ENCODE measurements at regions not wholly inside any gene's neighbourhood (a gene's known extent, or its start where the extent isn't known, plus 50 kb on each side); places are given as distances from the start of the nearest gene placed in this dataset.
"Not testable (repeated sequence)": the region's sequence is repeated elsewhere in the genome, so short reads cannot be mapped to it uniquely, and the experiment has no call there.

DNA sequence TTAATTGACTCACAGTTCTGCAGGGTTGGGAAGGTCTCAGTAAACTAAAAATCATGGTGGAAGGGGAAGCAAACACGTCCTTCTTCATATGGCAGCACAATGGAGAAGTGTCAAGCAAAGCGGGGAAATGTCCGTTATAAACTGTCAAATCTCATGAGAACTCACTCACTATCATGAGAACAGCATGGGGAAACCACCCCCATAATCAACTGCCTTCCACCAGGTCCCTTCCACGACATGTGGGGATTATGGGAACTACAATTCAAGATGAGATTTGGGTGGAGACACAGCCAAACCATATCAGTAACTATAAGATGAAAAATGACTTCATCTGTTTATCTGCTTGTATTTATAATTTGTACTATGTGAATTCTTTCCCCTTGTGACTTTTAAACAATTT, 577.6 kb upstream of the MDGA2 start:
- no peak overlapping the region for H3K27ac ChIP-seq
- CTCF ChIA-PET: no interaction called here
- POLR2A ChIA-PET (ENCODE audit: low non-redundant PET): no interaction called here
- TF ChIP-seq, protein P1, sequence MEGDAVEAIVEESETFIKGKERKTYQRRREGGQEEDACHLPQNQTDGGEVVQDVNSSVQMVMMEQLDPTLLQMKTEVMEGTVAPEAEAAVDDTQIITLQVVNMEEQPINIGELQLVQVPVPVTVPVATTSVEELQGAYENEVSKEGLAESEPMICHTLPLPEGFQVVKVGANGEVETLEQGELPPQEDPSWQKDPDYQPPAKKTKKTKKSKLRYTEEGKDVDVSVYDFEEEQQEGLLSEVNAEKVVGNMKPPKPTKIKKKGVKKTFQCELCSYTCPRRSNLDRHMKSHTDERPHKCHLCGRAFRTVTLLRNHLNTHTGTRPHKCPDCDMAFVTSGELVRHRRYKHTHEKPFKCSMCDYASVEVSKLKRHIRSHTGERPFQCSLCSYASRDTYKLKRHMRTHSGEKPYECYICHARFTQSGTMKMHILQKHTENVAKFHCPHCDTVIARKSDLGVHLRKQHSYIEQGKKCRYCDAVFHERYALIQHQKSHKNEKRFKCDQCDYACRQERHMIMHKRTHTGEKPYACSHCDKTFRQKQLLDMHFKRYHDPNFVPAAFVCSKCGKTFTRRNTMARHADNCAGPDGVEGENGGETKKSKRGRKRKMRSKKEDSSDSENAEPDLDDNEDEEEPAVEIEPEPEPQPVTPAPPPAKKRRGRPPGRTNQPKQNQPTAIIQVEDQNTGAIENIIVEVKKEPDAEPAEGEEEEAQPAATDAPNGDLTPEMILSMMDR (conservative IDR thresholded peaks at IDR 0.05; ENCODE audit: low read depth): no peak
- no peak for DNase-seq (ENCODE audit: low spot score)

DNA sequence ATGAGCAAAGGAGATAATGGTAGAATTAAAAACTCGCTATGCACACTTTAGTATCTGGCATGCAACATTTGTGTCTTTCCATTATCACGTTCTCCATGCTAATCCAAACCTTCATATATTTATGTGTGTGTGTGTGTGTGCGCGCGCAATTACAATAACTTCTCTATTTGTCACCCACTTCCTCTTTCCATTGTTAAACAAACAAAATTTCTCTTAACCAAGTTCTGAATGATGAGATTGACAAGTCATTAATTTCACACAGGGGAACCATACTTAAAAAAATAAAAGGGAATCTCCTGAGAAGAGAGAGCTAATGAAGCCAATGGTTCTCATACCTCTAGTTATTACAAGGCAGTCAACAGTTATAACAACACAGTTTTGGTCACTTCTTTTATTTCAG, 575.9 kb upstream of the MDGA2 start:
- CTCF ChIA-PET: no interaction called here
- POLR2A ChIA-PET (ENCODE audit: low non-redundant PET): no interaction called here
- TF ChIP-seq, protein P1 (conservative IDR thresholded peaks at IDR 0.05; ENCODE audit: low read depth): no peak
- no peak overlapping the region for H3K27ac ChIP-seq
- no peak for DNase-seq (ENCODE audit: low spot score)

DNA sequence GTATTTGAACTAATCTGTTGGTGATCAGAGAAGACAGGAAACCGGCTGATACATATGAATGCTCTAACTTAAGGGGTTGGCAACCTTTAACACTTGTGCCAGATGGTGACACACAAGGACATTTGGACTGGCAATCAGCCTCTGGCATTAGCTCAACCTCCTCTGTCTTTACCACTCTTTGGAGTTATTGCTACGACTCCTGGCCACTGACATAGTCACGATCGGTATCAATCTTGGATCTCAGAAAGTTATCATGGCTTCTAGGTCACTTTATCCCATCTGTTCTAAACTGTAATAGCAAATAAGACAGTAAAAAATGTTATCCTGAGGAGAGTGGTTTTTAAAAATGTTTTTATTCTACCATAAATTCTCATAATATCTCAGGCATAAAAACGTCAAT, 575.2 kb upstream of the MDGA2 start:
- CTCF ChIA-PET: no interaction called here
- TF ChIP-seq, protein P1 (conservative IDR thresholded peaks at IDR 0.05; ENCODE audit: low read depth): no peak
- POLR2A ChIA-PET (ENCODE audit: low non-redundant PET): no interaction called here
- no peak overlapping the region for H3K27ac ChIP-seq
- DNase-seq (ENCODE audit: low spot score): no peak

DNA sequence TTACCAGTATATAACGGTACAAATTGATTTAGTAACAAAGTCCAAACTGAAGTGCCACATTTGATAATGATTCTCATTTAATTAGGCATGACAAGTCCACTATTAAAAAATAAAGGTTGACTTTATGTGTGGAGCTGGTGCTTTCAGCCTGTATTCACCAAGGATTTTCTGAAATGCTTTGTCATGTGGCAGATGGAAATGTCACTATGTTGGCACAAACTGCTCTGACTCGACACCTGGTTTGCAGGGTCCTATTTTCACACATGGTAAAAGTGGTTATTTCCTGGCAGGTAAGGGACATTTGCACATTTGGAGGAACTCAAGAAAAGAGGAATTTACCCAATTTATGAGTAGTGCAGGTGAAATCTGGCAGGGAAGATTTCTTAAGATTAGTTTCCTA, 572.6 kb upstream of the MDGA2 start:
- TF ChIP-seq, protein P1 (conservative IDR thresholded peaks at IDR 0.05; ENCODE audit: low read depth): no peak
- CTCF ChIA-PET: interaction anchor here (0.6 kb wide), 1 partner anchor 333 kb away, joined by 3 read pairs; no protein-coding TSS in a partner anchor
- POLR2A ChIA-PET (ENCODE audit: low non-redundant PET): no interaction called here
- DNase-seq (ENCODE audit: low spot score): no peak
- no peak overlapping the region for H3K27ac ChIP-seq

DNA sequence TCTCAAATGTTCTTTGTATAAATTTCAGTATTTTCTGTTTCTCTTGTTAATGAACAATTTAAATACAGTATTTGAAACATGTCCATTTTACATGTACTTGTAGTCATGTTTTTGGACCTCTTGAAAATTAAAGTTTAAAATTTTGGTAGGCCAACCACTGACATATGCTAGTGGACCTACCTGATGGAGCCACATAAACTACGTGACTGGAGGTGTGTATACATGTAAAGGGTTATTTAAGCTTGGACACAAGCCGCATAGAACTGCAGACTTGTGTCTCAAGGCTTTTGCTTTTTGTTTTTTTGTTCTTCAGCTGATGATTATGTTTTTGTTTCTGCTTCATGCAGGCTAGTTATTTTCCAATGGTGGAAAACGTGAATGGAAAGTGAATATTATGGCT, 568.5 kb upstream of the MDGA2 start:
- POLR2A ChIA-PET (ENCODE audit: low non-redundant PET): no interaction called here
- no peak for DNase-seq (ENCODE audit: low spot score)
- TF ChIP-seq, protein P1 (conservative IDR thresholded peaks at IDR 0.05; ENCODE audit: low read depth): no peak
- CTCF ChIA-PET: no interaction called here
- no peak overlapping the region for H3K27ac ChIP-seq

DNA sequence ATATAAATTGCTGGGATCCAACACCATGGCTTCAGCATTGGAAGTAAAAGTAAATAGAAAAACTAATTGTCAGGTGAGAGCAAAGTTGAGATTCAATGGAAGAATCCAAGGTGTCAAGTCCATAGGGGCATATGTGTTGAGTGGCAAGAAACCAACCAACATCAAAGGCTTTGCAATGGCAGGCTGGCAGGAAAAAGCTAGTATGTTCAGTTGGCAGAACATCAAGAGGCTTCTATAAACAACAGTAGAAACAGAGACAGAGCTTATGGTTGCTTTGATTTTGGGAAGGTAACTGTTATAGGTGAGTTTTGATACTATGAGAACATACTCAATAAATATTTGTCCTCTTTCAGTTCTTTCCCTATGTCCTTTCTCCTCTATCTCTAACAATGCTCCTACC, 553.7 kb upstream of the MDGA2 start:
- ChIA-PET CTCF (no interaction called here), POLR2A (ENCODE audit: low non-redundant PET) (no interaction called here)
- TF ChIP-seq, protein P1 (conservative IDR thresholded peaks at IDR 0.05; ENCODE audit: low read depth): no peak
- H3K27ac ChIP-seq: no peak overlapping the region
- no peak for DNase-seq (ENCODE audit: low spot score)

DNA sequence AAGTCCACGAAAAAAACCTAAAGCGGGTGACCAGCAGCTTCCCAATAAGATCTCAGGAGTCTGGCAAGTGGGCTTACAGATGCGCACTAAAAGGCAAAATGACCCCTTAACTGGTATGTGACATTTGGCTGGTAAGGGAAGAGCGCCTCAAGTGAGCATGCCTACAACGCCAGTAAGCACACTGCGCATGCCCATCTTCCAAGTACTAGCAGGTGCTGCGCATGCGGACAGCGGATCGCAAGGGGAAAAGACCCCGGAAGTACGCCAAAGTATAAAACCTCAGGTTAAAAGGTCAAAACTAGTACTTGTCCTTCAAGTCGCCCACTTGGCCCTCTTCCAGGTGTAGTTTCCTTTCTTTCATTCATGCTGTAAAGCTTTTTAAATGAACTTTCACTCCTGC, 518.5 kb upstream of the MDGA2 start:
- H3K27ac ChIP-seq: no peak overlapping the region
- ChIA-PET CTCF (no interaction called here), POLR2A (ENCODE audit: low non-redundant PET) (no interaction called here)
- TF ChIP-seq, protein P1 (conservative IDR thresholded peaks at IDR 0.05; ENCODE audit: low read depth): no peak
- no peak for DNase-seq (ENCODE audit: low spot score)

DNA sequence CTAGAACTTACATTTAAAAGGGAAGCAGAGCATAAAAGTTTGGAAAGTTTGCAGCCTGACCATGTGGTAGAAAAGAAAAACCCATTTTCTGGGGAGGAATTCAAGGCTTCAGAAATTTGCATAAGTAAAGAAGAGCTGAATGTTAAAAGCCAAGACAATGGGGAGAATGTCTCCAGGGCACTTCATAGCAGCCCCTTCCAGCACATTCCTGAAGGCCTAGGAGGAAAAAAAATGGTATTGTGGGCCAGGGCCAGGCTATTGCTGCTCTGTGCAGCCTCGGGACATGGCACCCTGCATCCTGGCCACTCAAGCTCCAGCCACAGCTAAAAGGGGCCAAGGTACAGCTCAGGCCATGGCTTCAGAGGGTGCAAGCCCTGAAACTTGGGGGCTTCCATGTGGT, 474.2 kb upstream of the MDGA2 start:
- H3K27ac ChIP-seq: not testable (repeated sequence)
- CTCF ChIA-PET: interaction anchor here (0.6 kb wide), 1 partner anchor 308 kb away, joined by 4 read pairs; no protein-coding TSS in a partner anchor

More for the DNA sequence above, 474.2 kb upstream of the MDGA2 start:
- DNase-seq (ENCODE audit: low spot score); POLR2A ChIA-PET (ENCODE audit: low non-redundant PET): not testable (repeated sequence)
